ENCODE measurements at regions not wholly inside any gene's neighbourhood (a gene's known extent, or its start where the extent isn't known, plus 50 kb on each side); places are given as distances from the start of the nearest gene placed in this dataset.

- Histone ChIP-seq H3K36me3 (no peaks in the 10 kb centered on the region), H3K4me3 (no peak overlapping the region), H3K27ac (no peak overlapping the region), H3K4me1 (no peaks in the 10 kb centered on the region), H3K27me3 (no peaks in the 10 kb centered on the region), H3K9me3 (no peaks in the 10 kb centered on the region)
- DNase-seq, result no peak
- intact Hi-C loops (cut with DNase I), result no loop called here
- TF ChIP-seq POLR2A (IDR thresholded peaks at IDR 0.05) (no peak), CTCF (IDR thresholded peaks at IDR 0.05) (no peak), EP300 (IDR thresholded peaks at IDR 0.05) (no peak), POLR2AphosphoS5 (IDR thresholded peaks at IDR 0.05) (no peak)
Observed at GRCh38 chr13:87878706-87879105, 207.5 kb downstream of the SLITRK5 start.

GRCh38 chr13:87884884-87885283 is 213.7 kb downstream of the SLITRK5 start:
- no peaks in the 10 kb centered on the region for H3K9me3 ChIP-seq
- no peaks in the 10 kb centered on the region for H3K4me1 ChIP-seq
- no peak overlapping the region for H3K27ac ChIP-seq
- TF ChIP-seq CTCF (IDR thresholded peaks at IDR 0.05) (no peak), EP300 (IDR thresholded peaks at IDR 0.05) (no peak)
- no peak overlapping the region for H3K4me3 ChIP-seq
- no peaks in the 10 kb centered on the region for H3K36me3 ChIP-seq
- 72 to 83% methylated on average over 5 of the region's 5 CpGs for WGBS, 2 donors
- no peaks in the 10 kb centered on the region for H3K27me3 ChIP-seq
- DNase-seq, result no peak
- intact Hi-C loops (cut with DNase I), result no loop called here

- no peaks in the 10 kb centered on the region for H3K36me3 ChIP-seq
- H3K4me3 ChIP-seq, result no peak overlapping the region
- H3K27me3 ChIP-seq, result no peaks in the 10 kb centered on the region
- H3K4me1 ChIP-seq, result no peaks in the 10 kb centered on the region
- TF ChIP-seq EP300 (IDR thresholded peaks at IDR 0.05) (no peak), POLR2AphosphoS5 (IDR thresholded peaks at IDR 0.05) (no peak), POLR2A (IDR thresholded peaks at IDR 0.05) (no peak), CTCF (IDR thresholded peaks at IDR 0.05) (no peak)
- no peak for DNase-seq
- WGBS, 2 donors, result 78 to 81% methylated on average over 6 of the region's 6 CpGs
- intact Hi-C loops (cut with DNase I), result no loop called here
- no peak overlapping the region for H3K27ac ChIP-seq
- no peaks in the 10 kb centered on the region for H3K9me3 ChIP-seq
Observed at GRCh38 chr13:87887459-87888123, 216.4 kb downstream of the SLITRK5 start.

GRCh38 chr13:87889254-87889653 is 218.1 kb downstream of the SLITRK5 start:
- DNase-seq, result no peak
- Histone ChIP-seq H3K27me3 (no peaks in the 10 kb centered on the region), H3K4me3 (no peak overlapping the region), H3K27ac (no peak overlapping the region), H3K9me3 (no peaks in the 10 kb centered on the region), H3K4me1 (no peaks in the 10 kb centered on the region), H3K36me3 (no peaks in the 10 kb centered on the region)
- TF ChIP-seq EP300 (IDR thresholded peaks at IDR 0.05), result no peak
- no peak for TF ChIP-seq CTCF (IDR thresholded peaks at IDR 0.05)
- TF ChIP-seq POLR2A (IDR thresholded peaks at IDR 0.05), result no peak
- no peak for TF ChIP-seq POLR2AphosphoS5 (IDR thresholded peaks at IDR 0.05)
- 16 to 48% methylated on average over 2 of the region's 2 CpGs for WGBS, 2 donors
- intact Hi-C loops (cut with DNase I), result no loop called here

- Histone ChIP-seq H3K27me3 (no peaks in the 10 kb centered on the region), H3K4me1 (no peaks in the 10 kb centered on the region), H3K4me3 (no peak overlapping the region), H3K27ac (no peak overlapping the region), H3K36me3 (no peaks in the 10 kb centered on the region), H3K9me3 (no peaks in the 10 kb centered on the region)
- intact Hi-C loops (cut with DNase I), result no loop called here
- DNase-seq, result no peak
- TF ChIP-seq POLR2A (IDR thresholded peaks at IDR 0.05), result no peak
- TF ChIP-seq CTCF (IDR thresholded peaks at IDR 0.05), result no peak
- no peak for TF ChIP-seq EP300 (IDR thresholded peaks at IDR 0.05)
- no peak for TF ChIP-seq POLR2AphosphoS5 (IDR thresholded peaks at IDR 0.05)
Observed at GRCh38 chr13:87893186-87893585, 222.0 kb downstream of the SLITRK5 start.

Measured in sigmoid colon (tissue), 6 donors.